ENCODE measurements at regions not wholly inside any gene's neighbourhood (a gene's known extent, or its start where the extent isn't known, plus 50 kb on each side); places are given as distances from the start of the nearest gene placed in this dataset.
"Not testable (repeated sequence)": the region's sequence is repeated elsewhere in the genome, so short reads cannot be mapped to it uniquely, and the experiment has no call there.

DNA sequence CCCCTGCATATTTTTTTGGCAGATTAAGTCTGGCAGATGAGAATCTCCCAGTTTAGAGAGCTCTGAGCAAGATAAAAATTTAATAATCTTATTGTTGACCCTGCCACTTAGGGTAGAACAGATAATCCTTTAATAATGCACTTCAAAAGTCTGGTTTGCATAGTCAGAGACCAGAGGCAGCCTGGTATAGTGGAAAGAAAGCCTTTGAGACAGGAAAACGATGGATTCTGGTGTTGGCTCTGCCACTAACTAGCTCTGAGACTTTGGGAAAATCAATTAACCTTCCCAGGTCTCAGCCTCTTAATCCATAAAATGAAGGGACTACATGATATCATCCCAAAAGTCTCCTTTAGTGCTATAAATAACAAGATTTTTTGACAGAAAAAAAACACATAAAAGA is 824.5 kb downstream of the STIM2 start:
- Mint-ChIP-seq H3K36me3 (no peaks in the 10 kb centered on the region), H3K4me1 (no peaks in the 10 kb centered on the region), H3K4me3 (no peak overlapping the region), H3K9me3 (no peaks in the 10 kb centered on the region), H3K27me3 (no peaks in the 10 kb centered on the region), H3K27ac (no peak overlapping the region)
- ATAC-seq = no peak

DNA sequence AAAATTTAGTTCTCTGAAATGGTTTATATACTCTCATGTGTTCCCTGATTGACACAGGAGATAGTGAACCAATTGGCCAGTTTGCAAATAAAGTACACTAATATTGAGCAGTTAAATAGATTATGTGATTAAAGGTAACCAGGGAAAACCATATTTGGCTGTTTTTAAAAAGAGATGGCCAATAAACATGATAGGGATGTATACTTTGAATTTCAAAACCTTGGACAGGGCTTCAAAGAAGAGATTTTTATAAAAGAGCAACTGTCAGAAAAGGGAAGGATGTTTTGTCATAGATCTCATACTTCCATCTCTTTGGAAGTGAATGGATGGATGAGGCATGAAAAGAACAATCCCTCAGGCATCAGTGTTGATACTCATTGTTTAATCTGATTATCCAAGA is 825.3 kb downstream of the STIM2 start:
- no peaks in the 10 kb centered on the region for H3K9me3 Mint-ChIP-seq
- no peaks in the 10 kb centered on the region for H3K4me1 Mint-ChIP-seq
- H3K4me3 Mint-ChIP-seq = no peak overlapping the region
- no peak overlapping the region for H3K27ac Mint-ChIP-seq
- no peaks in the 10 kb centered on the region for H3K27me3 Mint-ChIP-seq
- no peak for ATAC-seq
- H3K36me3 Mint-ChIP-seq = no peaks in the 10 kb centered on the region

DNA sequence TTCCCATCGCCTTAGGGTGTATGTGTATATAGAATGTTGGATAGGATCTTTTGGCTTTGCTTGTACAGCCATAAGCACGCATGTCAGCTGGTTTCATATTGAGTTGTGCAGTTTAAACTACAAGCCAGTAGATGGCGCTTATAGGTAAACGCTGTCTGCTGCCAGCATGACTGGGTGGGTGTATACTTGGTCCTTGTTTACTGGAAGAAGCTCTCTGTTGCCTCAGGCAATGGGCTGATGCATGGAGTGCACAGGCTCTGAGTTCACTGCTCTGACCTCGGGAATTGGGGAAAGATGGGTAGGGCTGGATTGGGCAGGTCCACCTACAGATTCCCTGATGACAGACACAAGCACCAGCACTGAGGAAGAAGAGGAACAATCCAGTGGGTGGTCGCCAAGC is 831.5 kb downstream of the STIM2 start:
- H3K27ac Mint-ChIP-seq = no peak overlapping the region
- no peaks in the 10 kb centered on the region for H3K4me1 Mint-ChIP-seq

DNA sequence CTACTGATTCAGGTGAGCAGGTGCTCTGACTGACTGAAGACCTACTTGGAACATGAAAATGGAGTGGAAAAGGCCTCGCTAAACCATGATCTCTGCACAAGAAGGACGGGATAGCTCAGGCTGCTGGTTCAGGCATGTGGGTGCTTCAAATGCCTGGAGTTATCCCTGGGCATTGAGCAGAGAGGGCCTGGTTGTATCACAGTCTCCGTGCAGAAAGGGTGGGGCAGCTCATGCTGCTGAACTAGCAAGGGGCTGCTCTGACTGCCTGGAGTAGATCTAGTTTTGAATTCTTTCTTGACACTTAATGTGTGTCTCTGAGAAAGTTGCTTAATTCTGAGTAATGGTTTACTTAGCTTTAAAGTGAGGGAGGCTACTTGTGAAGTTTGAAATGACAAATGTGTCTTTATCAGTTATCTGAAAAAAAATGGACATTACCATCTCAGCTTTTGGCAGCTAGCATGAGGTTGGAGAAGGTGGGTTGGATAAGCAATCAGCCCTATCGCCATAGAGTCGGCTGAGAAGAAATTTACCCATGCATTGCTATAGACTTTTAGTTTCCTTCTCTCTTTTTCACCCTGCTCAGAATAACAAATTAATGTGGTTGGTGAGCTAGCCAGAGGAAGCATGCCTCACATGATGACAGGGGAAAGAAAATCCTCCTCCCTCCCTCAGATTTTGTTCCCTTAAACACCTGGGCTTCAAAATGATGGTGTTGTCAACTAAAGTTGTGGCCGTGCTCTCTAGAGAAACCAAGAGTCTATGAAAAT is 832.4 kb downstream of the STIM2 start:
- Mint-ChIP-seq H3K27me3 (no peaks in the 10 kb centered on the region), H3K4me3 (no peak overlapping the region), H3K9me3 (peaks cover 3% of the 10 kb centered on the region), H3K36me3 (no peaks in the 10 kb centered on the region), H3K27ac (no peak overlapping the region), H3K4me1 (no peaks in the 10 kb centered on the region)
- ATAC-seq = no peak

More for the DNA sequence above, 831.5 kb downstream of the STIM2 start:
- H3K4me3 Mint-ChIP-seq = no peak overlapping the region
- H3K27me3 Mint-ChIP-seq = no peaks in the 10 kb centered on the region
- H3K9me3 Mint-ChIP-seq = peaks cover 3% of the 10 kb centered on the region
- ATAC-seq = no peak
- no peaks in the 10 kb centered on the region for H3K36me3 Mint-ChIP-seq

DNA sequence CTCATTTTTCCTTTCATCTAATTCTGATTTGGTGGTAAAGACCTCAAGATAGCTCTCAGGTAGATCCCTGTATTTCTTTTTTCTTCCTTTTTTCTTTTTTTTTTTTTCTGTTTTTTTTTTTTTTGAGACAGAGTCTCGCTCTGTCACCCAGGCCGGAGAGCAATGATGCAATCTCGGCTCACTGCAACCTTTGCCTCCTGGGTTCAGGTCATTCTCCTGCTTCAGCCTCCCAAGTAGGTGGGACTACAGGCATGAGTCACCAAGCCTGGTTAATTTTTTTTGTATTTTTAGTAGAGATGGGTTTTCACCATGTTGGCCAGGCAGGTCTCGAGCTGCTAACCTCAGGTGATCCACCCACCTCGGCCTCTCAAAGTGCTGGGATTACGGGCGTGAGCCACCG is 835.6 kb downstream of the STIM2 start:
- not testable (repeated sequence) for H3K27me3 Mint-ChIP-seq, ATAC-seq, H3K4me1 Mint-ChIP-seq, H3K27ac Mint-ChIP-seq, H3K9me3 Mint-ChIP-seq, H3K36me3 Mint-ChIP-seq, H3K4me3 Mint-ChIP-seq

DNA sequence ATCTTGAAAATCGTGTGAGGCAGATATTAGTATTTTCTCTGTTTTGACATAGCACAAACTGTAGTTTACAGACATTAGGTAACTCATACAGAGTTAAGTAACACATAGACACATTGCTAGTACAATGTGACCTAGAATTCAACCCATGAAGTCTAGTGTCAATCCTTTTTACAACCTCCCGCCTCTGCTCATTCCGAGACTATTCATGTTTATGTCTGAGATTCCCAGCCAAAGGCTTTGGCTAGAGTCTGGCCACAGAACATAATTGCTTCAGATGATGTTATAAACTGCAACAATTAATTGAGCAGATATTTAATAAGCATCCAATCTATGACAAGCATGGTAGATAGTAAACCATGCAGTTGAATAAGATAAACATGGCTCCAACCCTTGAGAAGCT is 841.0 kb downstream of the STIM2 start:
- no peak overlapping the region for H3K27ac Mint-ChIP-seq
- peaks cover 2% of the 10 kb centered on the region for H3K9me3 Mint-ChIP-seq
- no peaks in the 10 kb centered on the region for H3K36me3 Mint-ChIP-seq
- H3K4me3 Mint-ChIP-seq = no peak overlapping the region
- H3K27me3 Mint-ChIP-seq = no peaks in the 10 kb centered on the region
- H3K4me1 Mint-ChIP-seq = no peaks in the 10 kb centered on the region
- ATAC-seq = no peak

DNA sequence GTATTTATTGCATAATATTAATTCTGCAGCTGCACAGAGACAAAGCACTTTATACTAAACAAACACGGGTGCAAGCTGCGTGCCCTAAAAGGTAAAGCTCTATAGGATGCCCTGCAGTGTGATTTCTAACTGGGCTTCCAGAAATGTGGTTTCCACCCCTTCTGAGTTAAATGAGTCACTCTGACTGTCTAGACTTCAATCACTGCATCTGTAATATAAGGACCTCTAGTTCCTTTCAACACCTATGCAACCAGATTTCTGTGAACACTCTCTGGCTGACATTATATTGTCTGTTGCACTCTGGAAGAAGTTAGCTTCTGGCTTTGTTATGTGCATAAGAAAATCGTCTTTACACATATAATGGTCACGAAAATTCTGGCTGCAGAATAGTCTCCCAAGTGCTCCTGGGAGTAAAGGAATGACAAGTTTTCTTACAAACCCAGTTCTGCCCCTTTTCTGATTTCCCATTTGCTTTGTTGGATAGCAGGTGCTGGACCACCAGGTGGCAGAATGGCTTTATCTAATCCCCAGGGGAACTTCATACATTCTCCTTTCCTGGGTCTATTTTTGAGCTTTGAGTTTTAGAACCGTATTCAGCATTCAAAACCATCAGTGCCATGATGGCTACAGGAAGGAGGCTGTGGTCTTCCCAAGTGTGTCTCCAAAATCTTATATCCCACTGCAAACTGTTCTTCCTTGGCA is 842.2 kb downstream of the STIM2 start:
- Mint-ChIP-seq H3K27me3 (no peaks in the 10 kb centered on the region), H3K9me3 (peaks cover 2% of the 10 kb centered on the region), H3K36me3 (no peaks in the 10 kb centered on the region), H3K27ac (no peak overlapping the region), H3K4me1 (no peaks in the 10 kb centered on the region), H3K4me3 (no peak overlapping the region)
- ATAC-seq = no peak

DNA sequence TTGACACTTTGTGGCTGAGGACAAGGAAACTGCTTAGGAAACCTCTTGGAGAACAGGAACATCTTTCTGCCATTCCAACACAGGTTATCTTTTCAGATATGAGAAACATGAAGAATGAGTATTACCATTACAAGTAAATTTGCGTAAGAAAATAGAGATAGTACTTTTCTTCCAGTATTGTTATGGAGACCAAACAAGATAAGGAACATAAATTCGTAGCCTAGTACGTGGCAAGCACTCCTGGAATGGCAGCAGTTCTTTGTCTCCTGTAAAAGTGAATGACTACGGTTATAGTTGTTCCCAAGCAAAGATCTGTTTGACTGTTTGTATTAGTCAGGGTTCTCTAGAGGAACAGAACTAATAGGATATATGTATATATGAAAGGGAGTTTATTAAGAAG is 843.1 kb downstream of the STIM2 start:
- H3K27ac Mint-ChIP-seq = no peak overlapping the region
- no peaks in the 10 kb centered on the region for H3K36me3 Mint-ChIP-seq
- H3K9me3 Mint-ChIP-seq = peaks cover 2% of the 10 kb centered on the region
- no peaks in the 10 kb centered on the region for H3K4me1 Mint-ChIP-seq
- ATAC-seq = no peak
- no peak overlapping the region for H3K4me3 Mint-ChIP-seq
- no peaks in the 10 kb centered on the region for H3K27me3 Mint-ChIP-seq

DNA sequence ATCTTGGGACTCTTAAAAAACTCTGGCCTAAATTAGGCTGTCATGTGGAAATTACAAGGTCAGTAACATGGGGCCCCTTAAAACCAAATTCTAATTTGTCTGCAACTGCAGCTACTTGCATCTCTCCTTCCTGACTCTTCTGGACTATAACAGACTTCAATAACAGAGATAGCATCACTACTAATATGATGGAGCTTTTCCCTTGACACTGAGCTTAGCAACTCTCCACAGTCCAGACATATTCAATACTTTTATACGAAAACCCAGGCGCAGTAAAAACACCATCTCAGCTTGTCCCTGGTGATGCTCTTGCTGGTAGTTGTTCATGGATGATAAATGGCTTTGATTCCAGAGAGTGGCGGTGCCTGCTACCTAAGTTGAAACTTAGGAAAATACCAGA is 850.4 kb downstream of the STIM2 start:
- no peaks in the 10 kb centered on the region for H3K36me3 Mint-ChIP-seq
- no peak overlapping the region for H3K4me3 Mint-ChIP-seq
- no peak overlapping the region for H3K27ac Mint-ChIP-seq
- H3K4me1 Mint-ChIP-seq = no peaks in the 10 kb centered on the region
- peaks cover 2% of the 10 kb centered on the region for H3K9me3 Mint-ChIP-seq
- no peaks in the 10 kb centered on the region for H3K27me3 Mint-ChIP-seq
- no peak for ATAC-seq

DNA sequence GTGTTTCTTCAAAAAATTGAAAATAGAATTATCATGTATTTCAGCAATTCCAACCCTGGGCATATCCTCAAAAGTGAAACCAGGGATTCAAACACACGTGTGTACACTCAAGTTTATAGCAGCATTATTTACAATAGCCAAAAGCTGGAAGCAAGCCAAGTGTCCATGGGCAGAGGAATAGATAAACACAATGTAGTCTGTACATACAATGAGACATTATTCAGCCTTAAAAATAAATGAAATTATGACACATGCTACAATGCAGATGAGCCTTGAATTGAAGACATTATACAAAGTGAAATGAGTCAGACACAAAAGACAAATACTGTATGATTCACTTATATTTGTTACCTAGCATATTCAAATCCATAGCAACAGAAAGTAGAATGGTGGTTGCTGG is 853.4 kb downstream of the STIM2 start:
- no peaks in the 10 kb centered on the region for H3K36me3 Mint-ChIP-seq
- H3K27ac Mint-ChIP-seq = no peak overlapping the region
- no peak for ATAC-seq
- no peaks in the 10 kb centered on the region for H3K27me3 Mint-ChIP-seq
- H3K4me3 Mint-ChIP-seq = no peak overlapping the region
- H3K9me3 Mint-ChIP-seq = peaks cover 3% of the 10 kb centered on the region
- no peaks in the 10 kb centered on the region for H3K4me1 Mint-ChIP-seq

DNA sequence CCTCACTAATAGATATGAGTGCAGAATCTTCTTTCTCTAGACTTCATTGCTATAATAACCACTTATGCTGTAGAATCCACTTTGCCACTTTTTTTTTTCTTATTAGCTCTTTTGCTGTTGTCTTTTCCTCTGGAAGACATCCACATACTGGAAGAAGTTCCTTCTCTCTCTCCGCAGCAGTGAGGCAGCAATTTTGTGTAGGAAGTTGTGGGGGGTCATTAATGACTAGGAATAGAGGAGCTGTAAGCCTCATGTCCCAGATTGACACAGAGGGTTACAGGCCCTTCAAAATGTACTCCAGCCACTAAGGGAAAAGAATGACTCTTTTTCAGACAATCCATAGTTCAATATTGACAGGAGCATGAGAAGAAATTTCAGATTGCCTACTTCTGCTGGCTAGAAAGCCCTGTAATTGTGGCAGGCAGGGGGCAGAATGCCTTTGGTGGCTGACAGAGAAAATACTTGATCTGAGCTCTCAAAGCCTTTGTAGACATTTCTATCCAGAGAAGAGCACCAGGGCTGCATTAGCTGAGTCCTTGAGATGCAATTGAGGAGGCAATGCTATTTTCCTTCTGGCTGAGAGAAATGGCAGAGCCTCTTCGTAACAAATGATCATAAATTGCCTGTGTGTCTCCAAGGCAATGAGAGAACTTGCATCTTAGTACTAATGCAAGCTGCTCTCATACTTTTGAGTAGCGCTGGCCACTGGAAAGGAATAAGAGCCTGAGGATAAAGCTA is 856.2 kb downstream of the STIM2 start:
- Mint-ChIP-seq H3K27ac (no peak overlapping the region), H3K4me3 (no peak overlapping the region), H3K27me3 (no peaks in the 10 kb centered on the region), H3K9me3 (peaks cover 6% of the 10 kb centered on the region), H3K4me1 (no peaks in the 10 kb centered on the region), H3K36me3 (no peaks in the 10 kb centered on the region)
- ATAC-seq = no peak

DNA sequence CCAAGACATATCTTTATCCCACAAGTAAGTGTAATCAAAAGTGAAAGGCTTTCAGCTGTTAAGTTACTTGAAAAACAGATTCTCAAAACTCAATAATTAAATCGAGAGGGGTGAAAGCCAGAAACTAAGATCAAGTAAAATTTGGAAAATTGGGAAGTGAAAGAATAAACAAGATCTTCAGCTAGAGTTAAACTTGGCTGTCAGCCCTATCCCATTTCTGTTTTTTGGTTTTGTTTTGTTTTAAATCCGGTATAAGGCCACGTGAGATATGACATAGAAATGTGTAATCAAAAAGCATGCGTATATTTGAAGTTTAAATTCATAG is 856.8 kb downstream of the STIM2 start:
- Mint-ChIP-seq H3K27me3 (no peaks in the 10 kb centered on the region), H3K36me3 (no peaks in the 10 kb centered on the region), H3K27ac (no peak overlapping the region), H3K4me3 (no peak overlapping the region), H3K4me1 (no peaks in the 10 kb centered on the region), H3K9me3 (peaks cover 6% of the 10 kb centered on the region)
- no peak for ATAC-seq

DNA sequence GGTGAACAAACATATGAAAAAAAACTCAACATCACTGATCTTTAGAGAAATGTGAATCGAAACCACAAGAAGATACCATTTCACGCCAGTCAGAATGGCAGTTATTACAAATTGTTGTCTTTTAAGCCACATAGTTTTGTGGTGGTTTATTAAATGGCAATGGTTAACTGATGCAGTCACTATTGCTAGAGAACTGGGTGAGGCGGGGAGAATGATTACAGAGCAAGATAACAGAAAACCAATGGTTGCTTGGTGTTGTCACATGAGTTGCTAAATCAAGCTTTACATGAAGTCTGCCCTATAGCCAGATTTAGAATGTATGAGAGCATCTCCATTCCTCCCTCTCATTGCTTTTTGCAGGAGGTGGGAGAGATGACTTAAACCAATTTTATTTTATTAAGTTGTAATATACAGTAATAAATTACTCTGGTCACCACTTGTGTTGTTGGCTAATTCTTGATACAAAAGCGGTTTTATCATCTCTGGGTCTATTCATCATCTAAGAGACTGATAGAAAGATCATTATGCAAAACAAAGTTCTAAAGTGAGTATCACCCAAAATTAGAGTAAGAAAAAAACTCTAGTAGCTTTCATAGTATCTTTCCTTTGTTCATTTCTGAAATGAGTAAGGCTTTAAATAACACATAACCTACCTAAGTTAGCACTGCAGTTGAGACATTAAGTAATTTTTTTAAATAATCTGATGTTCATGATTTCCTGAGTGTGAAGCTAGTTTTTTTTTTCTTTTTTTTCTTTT is 859.5 kb downstream of the STIM2 start:
- H3K27ac Mint-ChIP-seq = no peak overlapping the region
- H3K27me3 Mint-ChIP-seq = no peaks in the 10 kb centered on the region
- no peak overlapping the region for H3K4me3 Mint-ChIP-seq
- peaks cover 3% of the 10 kb centered on the region for H3K9me3 Mint-ChIP-seq
- ATAC-seq = no peak
- H3K36me3 Mint-ChIP-seq = no peaks in the 10 kb centered on the region
- H3K4me1 Mint-ChIP-seq = no peaks in the 10 kb centered on the region

DNA sequence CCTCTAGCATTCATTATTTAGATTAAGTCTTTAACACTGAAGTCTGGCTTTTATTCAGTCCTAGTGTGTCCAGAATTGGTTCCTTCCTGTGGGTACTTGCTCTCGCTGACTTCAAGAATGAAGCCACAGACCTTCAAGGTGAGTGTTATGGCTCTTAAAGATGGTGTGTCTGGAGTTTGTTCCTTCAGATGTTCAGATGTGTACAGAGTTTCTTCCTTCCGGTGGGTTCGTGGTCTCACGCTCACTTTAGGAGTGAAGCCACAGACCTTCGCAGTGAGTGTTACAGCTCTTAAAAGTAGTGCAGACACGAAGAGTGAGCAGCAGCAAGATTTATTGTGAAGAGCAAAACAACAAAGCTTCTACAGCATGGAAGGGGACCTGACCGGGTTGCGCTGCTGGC is 860.6 kb downstream of the STIM2 start:
- H3K4me1 Mint-ChIP-seq = no peaks in the 10 kb centered on the region
- peaks cover 3% of the 10 kb centered on the region for H3K9me3 Mint-ChIP-seq
- no peaks in the 10 kb centered on the region for H3K27me3 Mint-ChIP-seq
- no peak overlapping the region for H3K4me3 Mint-ChIP-seq
- no peak overlapping the region for H3K27ac Mint-ChIP-seq
- ATAC-seq = no peak
- no peaks in the 10 kb centered on the region for H3K36me3 Mint-ChIP-seq

DNA sequence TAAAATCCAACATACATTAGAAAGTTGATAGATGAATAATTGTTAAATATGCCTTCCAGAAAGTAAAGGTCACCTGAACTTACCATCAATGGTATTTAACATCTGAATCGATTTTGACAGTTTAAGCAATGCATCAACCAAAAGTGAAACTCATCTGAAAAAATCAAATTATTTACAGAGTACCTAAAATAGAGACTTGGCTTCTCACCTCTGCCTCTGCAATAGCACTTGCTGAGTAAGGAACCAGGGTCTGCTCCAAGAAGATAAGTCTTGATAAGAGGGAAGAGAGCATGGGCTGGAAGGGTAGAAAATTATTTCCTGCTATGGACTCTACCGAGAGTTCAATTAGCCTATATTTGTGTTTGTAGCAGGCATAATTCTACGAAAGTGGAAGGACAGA is 868.3 kb downstream of the STIM2 start:
- no peak overlapping the region for H3K4me3 Mint-ChIP-seq

More for the DNA sequence above, 868.3 kb downstream of the STIM2 start:
- no peak overlapping the region for H3K27ac Mint-ChIP-seq
- H3K4me1 Mint-ChIP-seq = no peaks in the 10 kb centered on the region
- ATAC-seq = no peak
- no peaks in the 10 kb centered on the region for H3K9me3 Mint-ChIP-seq
- no peaks in the 10 kb centered on the region for H3K36me3 Mint-ChIP-seq
- H3K27me3 Mint-ChIP-seq = no peaks in the 10 kb centered on the region

All from stimulated activated memory B cell treated with anti-CD40 and anti-IgM and Interleukin-4, amounts not matched to agents 10 μg/mL and 1 μg/mL and 100 μg/mL, for 72 hours (primary cell).